ENCODE measurements at regions not wholly inside any gene's neighbourhood (a gene's known extent, or its start where the extent isn't known, plus 50 kb on each side); places are given as distances from the start of the nearest gene placed in this dataset.

- H3K18ac ChIP-seq (ENCODE audit: extremely low read depth, low read length) = peak overlapping the region; percentile 56; the same call in 1 of the 2 replicates
- no peak overlapping the region for H2BK5ac ChIP-seq (ENCODE audit: low read depth, low read length)
- DNase-seq (ENCODE audit: low read depth in 1 of 2, low spot score in 2 of 2) (no peak), FAIRE-seq (no peak)
- no peak overlapping the region for H3K56ac ChIP-seq (replicated peaks; ENCODE audit: insufficient read length, low read depth, low read length)
- H2AK5ac ChIP-seq (ENCODE audit: low read depth, low read length) = no peak overlapping the region
- no peak overlapping the region for H4K8ac ChIP-seq (ENCODE audit: extremely low read depth, insufficient read depth, low read length)
- H3K79me1 ChIP-seq (ENCODE audit: low read depth, low read length) = 0 out of 2 replicates have a peak, but pooled peaks cover 2% of the 10 kb centered on the region
- no peak overlapping the region for H2BK120ac ChIP-seq (replicated peaks; ENCODE audit: low read depth, low read length)
- H3K4me2 ChIP-seq (ENCODE audit: insufficient read depth in 1 of 2, low read depth in 2 of 2, low read length in 2 of 2) = no peak overlapping the region
- POLR2A ChIA-PET (ENCODE audit: partially characterized antibody) = interaction anchor here (0.5 kb wide), 1 partner anchor 13 kb away, joined by 3 read pairs; no protein-coding TSS in a partner anchor
- H3K4ac ChIP-seq (replicated peaks; ENCODE audit: insufficient read length, low read depth, low read length) = no peak overlapping the region
- H3K14ac ChIP-seq (ENCODE audit: insufficient read length) = no peak overlapping the region
- no peak overlapping the region for H3K9ac ChIP-seq (replicated peaks in 1 of 4; ENCODE audit: extremely low read depth in 1 of 4, low read depth in 3 of 4, low read length in 3 of 4)
- H4K91ac ChIP-seq (replicated peaks; ENCODE audit: insufficient read length, low read length) = no peak overlapping the region
- H3K27me3 ChIP-seq (replicated peaks in 1 of 4; ENCODE audit: control insufficient read depth in 3 of 4, extremely low read depth in 1 of 4, insufficient read depth in 3 of 4, low read length in 3 of 4) = no peaks in the 10 kb centered on the region; a peak in 2 of 7 replicates
- H3K23me2 ChIP-seq (ENCODE audit: low read depth, low read length) = no peaks in the 10 kb centered on the region
- no peak overlapping the region for H3K4me3 ChIP-seq (ENCODE audit: extremely low read depth in 1 of 4, insufficient read depth in 2 of 4, low read depth in 3 of 4, low read length in 4 of 4)
- no peak overlapping the region for H4K5ac ChIP-seq (ENCODE audit: insufficient read length, low read depth, low read length)
- H4K20me1 ChIP-seq (replicated peaks in 1 of 2; ENCODE audit: control insufficient read depth in 1 of 2, insufficient read depth in 2 of 2, low read length in 2 of 2) = no peaks in the 10 kb centered on the region
- no peak overlapping the region for H3K27ac ChIP-seq (ENCODE audit: low read depth, low read length)
- CTCF ChIA-PET (ENCODE audit: partially characterized antibody) = no interaction called here
- H2BK12ac ChIP-seq (ENCODE audit: low read depth, low read length) = peak overlapping the region; percentile 75; the same call in 1 of the 2 replicates
- no peaks in the 10 kb centered on the region for H3K79me2 ChIP-seq (ENCODE audit: control insufficient read depth in 1 of 2, insufficient read depth in 2 of 2, low read length in 2 of 2)
- no peaks in the 10 kb centered on the region for H3K36me3 ChIP-seq (ENCODE audit: control insufficient read depth in 2 of 4, insufficient read depth in 4 of 4, low read length in 3 of 4)
- peaks cover 0 to 13% (median 7%) of the 10 kb centered on the region in 4 experiments; a peak in 6 of 7 replicates for H3K4me1 ChIP-seq (replicated peaks in 1 of 4; ENCODE audit: control insufficient read depth in 3 of 4, insufficient read depth in 4 of 4, low read length in 3 of 4)
- 71% methylated on average over 7 of the region's 7 CpGs; no CpG with 5 or more reads in 1 of the 2 experiments for WGBS, 2 experiments (ENCODE audit: extremely low coverage in 1 of 2, insufficient coverage in 1 of 2, insufficient read length in 1 of 2, insufficient replicate concordance in 2 of 2, low coverage in 1 of 2, low lambda C conversion rate in 2 of 2, missing lambda C conversion rate in 1 of 2)
- H2AFZ ChIP-seq (ENCODE audit: low read length) = peak overlapping the region; percentile 74; the same call in 1 of the 2 replicates
- H2BK15ac ChIP-seq (ENCODE audit: low read length) = no peak overlapping the region
- H3K9me3 ChIP-seq (ENCODE audit: insufficient read depth in 2 of 2, low read depth in 1 of 2, low read length in 1 of 2) = no peaks in the 10 kb centered on the region
- no peak overlapping the region for H2BK20ac ChIP-seq (ENCODE audit: low read length)
- H3K23ac ChIP-seq (ENCODE audit: insufficient read length) = no peak overlapping the region
- TF ChIP-seq ATF2 (IDR thresholded peaks at IDR 0.05; ENCODE audit: low read length) (no peak), JUN (IDR thresholded peaks at IDR 0.05; ENCODE audit: low read depth, low read length) (no peak), TAF7 (optimal IDR thresholded peaks at IDR 0.05; ENCODE audit: borderline replicate concordance, low read depth, low read length) (no peak), YY1 (IDR thresholded peaks at IDR 0.05; ENCODE audit: low read depth, low read length) (no peak), KDM5A (IDR thresholded peaks at IDR 0.05; ENCODE audit: low read length) (no peak), CBX5 (IDR thresholded peaks at IDR 0.05; ENCODE audit: low read depth, low read length) (no peak), SRF (IDR thresholded peaks at IDR 0.05; ENCODE audit: low read depth, low read length) (no peak), TAF1 (IDR thresholded peaks at IDR 0.05; ENCODE audit: low read depth, low read length) (no peak), CHD1 (IDR thresholded peaks at IDR 0.05; ENCODE audit: low read depth, low read length) (no peak), MAX (IDR thresholded peaks at IDR 0.05) (no peak), TBP (IDR thresholded peaks at IDR 0.05; ENCODE audit: low read depth, low read length) (no peak), USF2 (IDR thresholded peaks at IDR 0.05; ENCODE audit: low read length) (no peak)
These were observed 519.0 kb upstream of the PROK2 start for GRCh38 chr3:72303926-72304325.

Measured in H1 (cell line).